K562 (cell line): ENCODE measurements at regions not wholly inside any gene's neighbourhood (a gene's known extent, or its start where the extent isn't known, plus 50 kb on each side); places are given as distances from the start of the nearest gene placed in this dataset.

Experiments
- ATAC-seq: fragments of 200-7000 bp; cut with Tn5 transposase; 3 replicates; pipeline ENCODE4 v1.9.1; 2020; ENCODE audit warnings: moderate library complexity
- BruUV-seq: library from RNA; stranded (reverse); fragments of 400-500 nt; replicated peaks from 2 replicates; lab custom pipeline; 2021; lab: Mats Ljungman, UMichigan
- CTCF ChIA-PET: fragments of 300-600 bp; formaldehyde crosslinking; extraction: SDS; loops from one replicate; lab custom pipeline; 2021; ENCODE audit warnings: low intra/inter-chr PET ratio; lab: Yijun Ruan, JAX
- POLR2A ChIA-PET: fragments of 300-600, 350-650 bp; sonication (Branson Sonifier 250); formaldehyde crosslinking; extraction: SDS; loops from one replicate; lab custom pipeline; 2021; ENCODE audit warnings: antibody characterized with exemption, inconsistent platforms; lab: Yijun Ruan, JAX
- DNase-seq, 4 experiments: peaks; one replicate each; pipeline versions ENCODE4 v3.0.0 to v3.0.0-alpha.2; 2011 to 2018; ENCODE audit warnings: low spot score in 3 of 4, mixed read lengths in 3 of 4; ENCODE audit errors: extremely low read depth in 1 of 4
- FAIRE-seq: peaks from 2 replicates; lab custom pipeline; 2011; peaks lifted over from hg19 to GRCh38; lab: Jason Lieb, UNC
- H2AFZ ChIP-seq: 2 replicates; pipeline ENCODE4 v1.6.0; 2011; ENCODE audit warnings: low read depth, low read length, control low read depth, inconsistent platforms
- H3K27ac ChIP-seq: fragments of 200-600 bp; 3 replicates; pipeline ENCODE4 v1.8.0; 2011; ENCODE audit warnings: low read depth, mild to moderate bottlenecking, control low read depth, inconsistent platforms, low read length, moderate library complexity, mixed read lengths; ENCODE audit errors: extremely low read depth
- H3K27me3 ChIP-seq, 2 experiments: fragments of 300-600 bp in 1 of 2; 2 replicates in 1 of 2; 3 replicates in 1 of 2; pipeline versions ENCODE4 v1.6.0 to v1.8.0; 2011; ENCODE audit warnings: inconsistent platforms in 2 of 2, low read length in 2 of 2, mild to moderate bottlenecking in 1 of 2, mixed read lengths in 1 of 2, moderate library complexity in 1 of 2; ENCODE audit not compliant: control insufficient read depth in 2 of 2, insufficient read depth in 2 of 2
- H3K36me3 ChIP-seq: fragments of 300-600 bp; 3 replicates; pipeline ENCODE4 v1.8.0; 2011; ENCODE audit warnings: mild to moderate bottlenecking, low read length, inconsistent platforms; ENCODE audit not compliant: control insufficient read depth, insufficient read depth
- H3K4me1 ChIP-seq, 2 experiments: fragments of 200-600 bp in 1 of 2; replicated peaks in 1 of 2; 2 replicates in 1 of 2; 3 replicates in 1 of 2; pipeline versions ENCODE4 v1.5.1 to v1.8.0; 2011; ENCODE audit warnings: inconsistent platforms in 2 of 2, low read length in 2 of 2, mild to moderate bottlenecking in 1 of 2, mixed read lengths in 1 of 2, moderate library complexity in 1 of 2; ENCODE audit not compliant: control insufficient read depth in 2 of 2, insufficient read depth in 2 of 2
- H3K4me2 ChIP-seq: 2 replicates; pipeline ENCODE4 v1.6.1; 2011; ENCODE audit warnings: low read length, control low read depth, inconsistent platforms, mixed read lengths; ENCODE audit not compliant: insufficient read depth
- H3K4me3 ChIP-seq: fragments of 200-600 bp; sonication (generic), shearing (Covaris generic); 2 replicates; pipeline ENCODE4 v1.5.1; 2016; ENCODE audit warnings: control low read depth, inconsistent platforms
- H3K79me2 ChIP-seq: fragments of 200-600 bp; 3 replicates; pipeline ENCODE4 v1.8.0; 2011; ENCODE audit warnings: low read length, inconsistent platforms; ENCODE audit not compliant: control insufficient read depth, insufficient read depth
- H3K9ac ChIP-seq, 2 experiments: 2 replicates each; pipeline versions ENCODE4 v1.6.0 to v1.6.1; 2011; ENCODE audit warnings: low read depth in 2 of 2, low read length in 2 of 2, control low read depth in 1 of 2, inconsistent platforms in 1 of 2, mild to moderate bottlenecking in 1 of 2, mixed read lengths in 1 of 2; ENCODE audit not compliant: insufficient read depth in 1 of 2
- H3K9me1 ChIP-seq: one replicate; pipeline ENCODE4 v1.6.0; 2011; ENCODE audit warnings: inconsistent platforms, mild to moderate bottlenecking, low read length, moderate library complexity; ENCODE audit not compliant: control insufficient read depth, insufficient read depth
- H3K9me3 ChIP-seq: replicated peaks from 2 replicates; pipeline ENCODE4 v1.5.1; 2011; ENCODE audit warnings: low read depth, low read length, inconsistent platforms; ENCODE audit not compliant: control insufficient read depth, insufficient read depth
- H4K20me1 ChIP-seq: replicated peaks from 2 replicates; pipeline ENCODE4 v1.6.1; 2011; ENCODE audit warnings: low read length, inconsistent platforms, mixed read lengths; ENCODE audit not compliant: control insufficient read depth, insufficient read depth
- BRCA1 ChIP-seq, 2 experiments: fragments of 450-650 bp in 1 of 2; sonication (generic) in 1 of 2; formaldehyde crosslinking in 1 of 2; IDR thresholded peaks; 2 replicates each; pipeline versions ENCODE4 v1.5.0 to v1.6.1; 2017 to 2020; ENCODE audit warnings: mild to moderate bottlenecking in 1 of 2, missing genetic modification reagents in 1 of 2
- CTCFL ChIP-seq: IDR thresholded peaks from 2 replicates; pipeline ENCODE4 v1.6.1; 2011; ENCODE audit warnings: borderline replicate concordance, low read depth, mild to moderate bottlenecking, moderate library complexity, low read length; ENCODE audit not compliant: insufficient read depth, poor library complexity, severe bottlenecking
- FOXJ3 ChIP-seq: sonication (generic); formaldehyde crosslinking; IDR thresholded peaks from 2 replicates; pipeline ENCODE4 v1.4.0; 2020; ENCODE audit warnings: mild to moderate bottlenecking, missing genetic modification reagents
- FOXK2 ChIP-seq, 2 experiments: fragments of 450-650 bp; IDR thresholded peaks in 1 of 2; conservative IDR thresholded peaks in 1 of 2; 2 replicates each; pipeline ENCODE4 v1.6.1; 2016; ENCODE audit warnings: low read depth in 2 of 2, mild to moderate bottlenecking in 1 of 2
- HDGF ChIP-seq: fragments of 450-650 bp; IDR thresholded peaks from 2 replicates; pipeline ENCODE4 v1.6.1; 2016
- HES1 ChIP-seq: fragments of 450-650 bp; IDR thresholded peaks from 2 replicates; pipeline ENCODE4 v1.6.1; 2016; ENCODE audit warnings: low read depth, mild to moderate bottlenecking, moderate library complexity
- NR2C2 ChIP-seq, 2 experiments: fragments of 200-800 bp in 1 of 2; sonication (Bioruptor generic) in 1 of 2; sonication (generic) in 1 of 2; formaldehyde crosslinking in 1 of 2; IDR thresholded peaks; 2 replicates each; pipeline versions ENCODE4 v1.6.1 to v1.8.0; 2016 to 2022; ENCODE audit warnings: mild to moderate bottlenecking in 1 of 2, missing compliant biosample characterization in 1 of 2, missing genetic modification characterization in 1 of 2, missing genetic modification reagents in 1 of 2
- PHF21A ChIP-seq: fragments of 450-650 bp; IDR thresholded peaks from 2 replicates; pipeline ENCODE4 v1.6.1; 2017; ENCODE audit warnings: low read depth, borderline replicate concordance
- TAF1 ChIP-seq: IDR thresholded peaks from 2 replicates; pipeline ENCODE4 v1.6.1; 2011; ENCODE audit warnings: mild to moderate bottlenecking, low read length, moderate library complexity; ENCODE audit not compliant: insufficient read depth, control insufficient read depth, severe bottlenecking; ENCODE audit errors: extremely low read depth
- TFAM ChIP-seq: fragments of 250-450 bp; sonication (Bioruptor Pico); conservative IDR thresholded peaks from 2 replicates; pipeline ENCODE4 v1.5.0; 2021; ENCODE audit warnings: mild to moderate bottlenecking, moderate library complexity
- XRCC5 ChIP-seq: fragments of 200-400 bp; formaldehyde crosslinking; IDR thresholded peaks from 2 replicates; pipeline ENCODE4 v1.6.1; 2017; ENCODE audit warnings: low read depth, mild to moderate bottlenecking, low read length
- ZBTB1 ChIP-seq: sonication (generic); formaldehyde crosslinking; IDR thresholded peaks from 2 replicates; pipeline ENCODE4 v1.8.1; 2023; ENCODE audit warnings: missing genetic modification reagents, low read depth, mild to moderate bottlenecking, borderline replicate concordance
- ZBTB9 ChIP-seq: fragments of 450-650 bp; formaldehyde crosslinking; IDR thresholded peaks from 2 replicates; pipeline ENCODE4 v1.4.0; 2020; ENCODE audit warnings: mild to moderate bottlenecking, moderate library complexity
- ZNF133 ChIP-seq: fragments of 250-450 bp; sonication (Bioruptor Pico); IDR thresholded peaks from 2 replicates; pipeline ENCODE4 v1.4.0; 2020; ENCODE audit warnings: mild to moderate bottlenecking
- ZNF232 ChIP-seq: sonication (generic); formaldehyde crosslinking; IDR thresholded peaks from 2 replicates; pipeline ENCODE4 v1.8.0; 2022; ENCODE audit warnings: mild to moderate bottlenecking, missing genetic modification reagents
- ZNF584 ChIP-seq: fragments of 200-800 bp; sonication (Bioruptor generic); IDR thresholded peaks from 2 replicates; pipeline ENCODE4 v1.6.1; 2016; ENCODE audit warnings: low read depth, mild to moderate bottlenecking, missing genetic modification characterization, missing compliant biosample characterization
- WGBS: fragments of 100-300 bp; shearing (Covaris generic); methylation state at CpG from one replicate; pipeline ENCODE4 v1.1.6; 2016; ENCODE audit warnings: low coverage, mixed read lengths; ENCODE audit not compliant: insufficient coverage; ENCODE audit errors: missing lambda C conversion rate; 5-methylcytosine and 5-hydroxymethylcytosine counted together
- in situ Hi-C: fragments of 300-500 bp; cut with MboI; formaldehyde crosslinking; loops from 4 replicates; pipeline ENCODE4 v1.15.0; 2018; ENCODE audit warnings: inconsistent platforms, mixed read lengths
- intact Hi-C: fragments of 100-400 bp; cut with micrococcal nuclease; formaldehyde crosslinking; loops from 2 replicates; pipeline ENCODE4 v1.14.2; 2022

- no peak for TF ChIP-seq HDGF
- no peak for TF ChIP-seq TFAM
- TF ChIP-seq HES1: no peak
- no peak for TF ChIP-seq NR2C2 (CRISPR knock-in tag; IDR thresholded peaks at IDR 0.05)
- TF ChIP-seq NR2C2 (tag; IDR thresholded peaks at IDR 0.05): no peak
These were observed 67.0 kb upstream of the SERTAD2 start (continued) for GRCh38 chr2:64720535-64721319.

- H3K9me3 ChIP-seq: no peaks in the 10 kb centered on the region
- H3K27ac ChIP-seq: no peak overlapping the region
- H3K79me2 ChIP-seq: no peaks in the 10 kb centered on the region
- WGBS: 57% methylated on average over 5 of the region's 5 CpGs
- H3K4me3 ChIP-seq: no peak overlapping the region
- 0 out of 2 replicates have a peak overlapping the region, but pooled peaks have one; percentile 25 for H2AFZ ChIP-seq
- no peak overlapping the region for H3K4me2 ChIP-seq
- no peaks in the 10 kb centered on the region for H3K9me1 ChIP-seq
- in situ Hi-C loops (no loop called here), intact Hi-C loops (no loop called here)
- ATAC-seq (no peak), DNase-seq (no peak), FAIRE-seq (no peak)
- peaks cover 0 to 8% of the 10 kb centered on the region in 2 experiments; a peak in 1 of 5 replicates for H3K4me1 ChIP-seq
- CTCF ChIA-PET: no interaction called here
- POLR2A ChIA-PET: interaction anchor here (0.6 to 1.9 kb wide), 6 partner anchors 8 to 138 kb away, joined by 3 to 10 read pairs (median 4); no protein-coding TSS in a partner anchor
- no peaks in the 10 kb centered on the region for H3K27me3 ChIP-seq
- no TSS peak for BruUV-seq
- no peak overlapping the region; a peak in 1 of 4 replicates for H3K9ac ChIP-seq
- no peaks in the 10 kb centered on the region for H3K36me3 ChIP-seq
- no peaks in the 10 kb centered on the region for H4K20me1 ChIP-seq
- TF ChIP-seq TAF1 (no peak), ZNF584 (no peak), ZBTB9 (CRISPR knock-in tag) (no peak), XRCC5 (no peak), FOXJ3 (CRISPR knock-in tag) (no peak), BRCA1 (IDR thresholded peaks at IDR 0.05) (no peak), BRCA1 (CRISPR knock-in tag; IDR thresholded peaks at IDR 0.05) (no peak), ZNF133 (no peak), ZBTB1 (no peak), ZNF232 (CRISPR knock-in tag) (no peak), CTCFL (no peak), PHF21A (no peak), FOXK2 (conservative IDR thresholded peaks at IDR 0.05 in 1 of 2, IDR thresholded peaks at IDR 0.05 in 1 of 2; ENCODE audit: low read depth in 2 of 2) (no peak)
These were observed 67.6 kb upstream of the SERTAD2 start for GRCh38 chr2:64721320-64721623.
